ENCODE measurements at regions not wholly inside any gene's neighbourhood (a gene's known extent, or its start where the extent isn't known, plus 50 kb on each side); places are given as distances from the start of the nearest gene placed in this dataset.
"Not testable (repeated sequence)": the region's sequence is repeated elsewhere in the genome, so short reads cannot be mapped to it uniquely, and the experiment has no call there.

DNA sequence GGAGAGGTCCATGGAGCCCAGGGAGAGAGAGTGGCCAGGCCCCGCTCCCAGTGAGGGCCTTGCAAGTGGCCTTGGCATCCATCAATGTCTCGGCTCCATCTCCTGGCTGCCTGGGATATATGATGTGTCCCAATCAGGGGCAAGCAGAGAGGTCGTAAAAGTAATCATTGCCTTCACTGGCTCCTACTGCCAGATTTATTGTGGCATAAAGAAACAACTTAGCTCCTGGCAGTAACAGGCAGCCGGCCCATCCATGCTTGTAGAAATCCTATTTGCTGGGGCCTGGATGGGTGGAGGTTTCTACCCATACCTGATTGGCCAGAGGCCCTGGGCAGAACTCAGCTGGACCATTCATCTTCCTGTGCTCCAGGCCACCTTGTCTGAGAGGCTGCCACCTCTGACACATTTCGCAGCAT is 272.6 kb downstream of the MATN1 start:
- no peak for DNase-seq

DNA sequence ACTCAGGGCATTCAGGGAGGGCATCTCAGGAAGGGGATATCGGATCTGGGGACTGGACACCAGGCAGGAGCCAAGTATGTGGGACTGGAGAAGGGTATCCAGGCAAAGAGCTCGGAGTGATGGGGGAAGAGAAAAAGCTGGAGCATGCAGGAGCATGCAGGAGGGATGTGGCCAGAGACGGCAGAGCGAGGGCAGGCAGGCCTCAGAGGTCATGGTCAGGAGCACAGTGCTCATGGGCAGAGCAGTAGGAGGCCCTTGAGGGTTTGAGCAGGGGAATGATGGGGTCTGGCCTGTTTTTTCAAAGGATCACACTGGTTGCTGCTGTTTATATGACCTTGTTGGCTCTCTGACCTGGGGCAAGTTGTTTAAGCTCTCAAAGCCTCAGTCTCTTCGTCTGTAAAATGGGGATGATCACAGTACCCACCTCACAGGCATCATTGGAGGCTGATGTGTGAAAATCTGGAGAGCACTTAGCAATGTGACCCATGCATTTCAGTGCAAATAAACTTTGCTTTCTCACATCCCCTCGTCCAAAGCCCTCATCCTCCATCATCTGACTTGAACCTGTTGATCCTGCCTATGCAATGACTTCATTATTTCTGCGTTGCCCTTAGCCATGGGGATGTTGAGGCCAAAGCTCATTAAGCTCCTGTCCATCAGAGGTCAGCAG is 273.1 kb downstream of the MATN1 start:
- DNase-seq, result no peak

DNA sequence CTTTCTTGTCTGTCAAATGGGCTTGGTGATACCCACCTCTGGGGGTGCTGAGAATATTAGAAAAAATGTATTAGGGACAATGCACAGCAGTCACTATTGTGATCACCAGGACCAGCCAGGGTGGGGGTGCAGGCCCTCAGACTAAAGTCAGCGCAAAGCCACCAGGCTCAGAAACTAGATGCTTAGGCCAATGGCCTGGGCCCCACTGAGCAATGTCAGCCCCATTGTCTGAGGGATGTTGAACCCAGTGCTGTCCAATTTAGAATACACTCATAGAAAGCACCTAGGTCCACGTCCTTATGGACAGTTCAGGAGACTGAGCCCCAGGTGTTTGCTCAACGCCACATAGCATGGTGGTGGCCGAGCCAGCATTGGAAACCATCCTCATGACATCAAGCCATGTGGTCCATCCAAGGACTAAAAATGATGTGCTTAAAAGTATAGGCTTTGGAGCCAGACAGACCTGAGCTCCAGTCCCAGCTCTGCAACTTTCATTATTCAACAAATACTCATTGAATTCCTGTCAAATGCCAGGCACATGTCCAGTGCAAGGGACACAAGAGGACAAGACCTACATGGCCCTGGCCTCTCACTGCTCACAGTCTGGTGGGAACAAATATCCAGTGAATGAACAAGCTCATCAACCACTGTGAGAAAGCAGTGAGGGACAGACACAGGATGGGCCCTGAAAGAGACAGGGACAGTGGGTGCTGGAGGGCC is 273.8 kb downstream of the MATN1 start:
- no peak for DNase-seq

- no peak for DNase-seq
Measured at GRCh38 chr1:30449003-30449402, 274.4 kb downstream of the MATN1 start.

DNA sequence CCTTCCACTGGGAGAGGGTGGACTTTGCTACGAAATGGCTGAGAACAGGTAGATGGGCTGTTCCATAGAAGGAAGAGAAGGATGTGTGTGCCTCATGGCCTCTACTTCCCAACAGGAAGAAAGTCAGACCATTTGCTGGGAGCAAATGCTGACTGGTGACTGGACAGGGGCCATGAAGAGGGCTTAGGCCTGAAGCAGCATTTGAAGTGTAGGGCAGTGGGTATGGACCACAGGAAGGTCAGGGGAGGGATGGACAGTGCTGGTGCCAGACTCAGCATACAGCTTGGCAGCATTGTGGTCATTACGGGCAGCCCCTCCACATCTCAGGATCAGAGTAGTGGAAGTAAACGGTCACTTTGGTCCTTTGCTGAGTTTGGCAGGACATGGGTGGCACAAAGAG is 275.7 kb downstream of the MATN1 start:
- DNase-seq, result no peak

- DNase-seq, result no peak
Measured at GRCh38 chr1:30447080-30447479, 276.3 kb downstream of the MATN1 start.

DNA sequence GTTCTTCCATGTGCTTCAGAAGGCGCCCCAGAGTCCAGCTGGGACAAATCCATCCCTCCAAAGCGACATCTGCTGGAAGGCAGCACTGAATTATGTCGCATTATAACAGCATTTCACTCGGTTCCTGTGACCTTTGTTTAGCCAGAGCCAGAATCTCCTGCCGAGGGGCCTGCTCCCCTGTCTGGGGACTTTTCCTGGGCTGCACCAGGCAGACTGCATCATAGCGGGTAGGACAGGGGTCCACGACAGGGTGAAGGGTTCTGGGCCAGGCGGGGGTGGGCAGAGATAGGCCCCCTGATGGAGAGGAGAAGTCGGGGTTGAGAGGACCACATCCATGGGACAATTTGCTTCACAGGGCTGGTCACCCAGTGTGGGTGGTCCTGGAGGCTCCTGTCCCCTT is 276.9 kb downstream of the MATN1 start:
- no peak for DNase-seq

GRCh38 chr1:30446095-30446494 is 277.3 kb downstream of the MATN1 start:
- DNase-seq, result no peak

DNA sequence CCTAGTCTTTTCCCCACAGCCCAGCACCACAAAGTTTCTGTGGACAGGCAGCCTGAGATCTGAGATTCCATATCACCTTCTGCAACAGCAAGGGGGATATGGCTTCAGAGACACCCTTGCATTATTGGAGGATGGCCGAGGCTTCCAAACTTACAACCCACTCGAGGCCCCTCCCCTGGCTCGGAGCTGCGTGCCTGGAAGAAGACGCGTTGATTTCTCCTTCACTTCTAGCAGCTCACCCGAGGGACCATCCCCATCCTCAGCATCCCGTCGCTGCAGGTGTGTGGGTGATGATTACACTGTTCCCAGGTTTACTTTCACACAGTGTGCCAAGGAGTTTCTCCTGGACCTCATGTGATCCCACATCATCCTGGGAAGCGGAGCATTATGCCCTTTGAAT is 277.9 kb downstream of the MATN1 start:
- DNase-seq, result no peak

DNA sequence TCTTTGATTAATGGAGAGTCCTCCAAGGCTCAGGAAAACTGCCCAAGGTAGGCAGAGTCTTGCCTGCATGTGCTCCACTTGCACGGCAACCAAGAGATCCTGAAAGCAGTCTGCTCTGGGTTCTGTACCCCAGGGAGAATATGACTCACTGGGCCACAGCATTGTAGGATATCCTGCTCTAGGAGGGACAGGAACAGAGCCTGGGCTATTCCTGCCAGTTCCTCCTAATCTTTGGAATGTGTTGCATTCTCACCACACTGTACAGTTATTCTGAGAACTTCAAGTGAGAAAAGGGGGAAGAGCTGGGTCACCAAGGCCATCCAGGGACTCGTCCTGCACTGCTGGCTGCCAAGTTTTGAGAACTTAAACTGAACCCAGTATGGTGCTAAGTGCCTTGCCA is 278.5 kb downstream of the MATN1 start:
- DNase-seq, result no peak

GRCh38 chr1:30444401-30444800 is 279.0 kb downstream of the MATN1 start:
- DNase-seq, result no peak

- not testable (repeated sequence) for DNase-seq
Measured at GRCh38 chr1:30438274-30438673, 285.1 kb downstream of the MATN1 start.

- no peak for DNase-seq
Measured at GRCh38 chr1:30437059-30437576, 286.3 kb downstream of the MATN1 start.

DNA sequence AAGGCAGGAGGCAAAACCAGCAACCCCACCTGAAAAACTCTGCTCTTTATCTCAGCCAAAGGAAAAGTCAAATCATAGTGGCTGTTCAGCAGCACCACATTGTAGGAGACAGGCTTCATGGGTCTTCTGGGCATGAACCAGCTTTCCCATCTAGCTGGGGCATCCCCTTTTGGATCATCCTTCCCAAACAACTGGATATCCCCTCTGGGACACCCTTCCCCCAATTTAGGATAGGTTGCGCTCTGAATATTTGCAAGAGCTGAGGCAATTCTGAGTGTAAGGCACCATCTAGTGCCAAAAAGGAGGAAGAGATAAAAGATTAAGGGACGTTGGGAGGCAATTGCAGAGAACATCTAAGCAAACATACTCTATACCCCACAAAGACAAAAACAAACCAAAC is 295.8 kb downstream of the MATN1 start:
- DNase-seq, result no peak

- DNase-seq, result no peak
Measured at GRCh38 chr1:30425046-30425445, 298.3 kb downstream of the MATN1 start.

DNA sequence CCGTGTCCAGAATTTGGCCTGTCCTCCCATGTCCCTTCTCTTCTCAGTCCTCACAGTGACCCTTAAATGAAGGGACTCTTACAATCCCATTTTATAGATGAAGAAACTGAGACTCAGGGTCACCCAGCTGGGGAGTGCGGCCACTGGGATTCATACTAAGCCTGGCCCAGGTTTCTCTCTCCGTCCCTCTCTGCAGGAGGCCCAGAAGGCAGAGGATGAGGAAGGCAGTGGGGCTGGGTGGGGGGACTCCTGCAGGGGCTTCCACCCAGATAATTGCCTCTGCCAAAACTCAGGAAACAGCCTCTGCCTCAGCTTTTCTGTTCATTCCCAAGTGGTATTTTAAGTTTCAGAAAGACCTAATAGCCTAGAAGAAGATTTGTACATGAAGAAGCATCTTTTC is 299.8 kb downstream of the MATN1 start:
- DNase-seq, result no peak

DNA sequence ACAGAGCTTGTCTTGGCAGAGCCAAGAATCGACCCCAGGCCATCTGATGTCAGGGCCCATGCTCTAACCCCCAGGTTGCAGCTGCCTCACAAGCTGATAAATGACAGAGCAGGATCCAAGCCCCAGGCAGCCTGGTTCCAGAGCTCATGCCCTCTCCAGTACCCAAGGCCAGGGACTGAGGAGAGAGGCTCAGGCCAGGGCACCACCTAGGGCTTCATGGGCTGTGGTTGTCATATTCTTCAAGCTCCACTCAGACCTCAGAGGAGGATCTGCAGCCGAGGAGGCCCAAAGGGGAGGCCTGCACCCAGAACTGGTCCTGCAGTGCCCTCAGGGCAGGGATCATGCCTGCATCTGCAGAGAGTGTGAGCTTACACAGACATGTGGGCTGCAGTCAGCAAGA is 301.1 kb downstream of the MATN1 start:
- DNase-seq, result no peak

DNA sequence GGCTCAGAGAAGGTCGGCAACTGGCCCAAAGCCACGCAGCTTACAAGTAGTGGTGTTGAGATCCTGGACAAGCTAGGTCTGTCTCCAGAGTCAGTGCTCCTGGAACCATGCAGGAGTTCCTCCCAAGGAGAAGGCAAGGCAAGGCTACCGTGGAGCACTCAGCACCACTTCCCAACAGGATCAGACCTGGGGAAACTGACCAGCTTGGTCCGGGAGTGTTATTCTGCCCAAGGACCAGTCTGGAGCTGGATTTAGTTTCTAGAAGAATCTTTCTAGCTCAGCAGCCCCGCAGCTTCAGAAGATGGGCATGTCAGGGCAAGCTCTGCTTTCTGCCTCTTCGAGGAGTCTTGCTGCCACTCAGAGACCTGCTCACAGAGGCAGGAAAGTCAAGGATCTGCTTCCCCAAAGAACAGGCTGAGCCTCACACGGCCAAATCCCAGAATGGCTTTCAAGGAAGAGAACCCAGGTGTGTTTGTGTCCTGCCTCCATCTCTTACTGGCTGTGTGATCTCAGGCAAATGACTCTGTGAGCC is 302.8 kb downstream of the MATN1 start:
- DNase-seq, result no peak

- no peak for DNase-seq
Measured at GRCh38 chr1:30419831-30420230, 303.6 kb downstream of the MATN1 start.

DNA sequence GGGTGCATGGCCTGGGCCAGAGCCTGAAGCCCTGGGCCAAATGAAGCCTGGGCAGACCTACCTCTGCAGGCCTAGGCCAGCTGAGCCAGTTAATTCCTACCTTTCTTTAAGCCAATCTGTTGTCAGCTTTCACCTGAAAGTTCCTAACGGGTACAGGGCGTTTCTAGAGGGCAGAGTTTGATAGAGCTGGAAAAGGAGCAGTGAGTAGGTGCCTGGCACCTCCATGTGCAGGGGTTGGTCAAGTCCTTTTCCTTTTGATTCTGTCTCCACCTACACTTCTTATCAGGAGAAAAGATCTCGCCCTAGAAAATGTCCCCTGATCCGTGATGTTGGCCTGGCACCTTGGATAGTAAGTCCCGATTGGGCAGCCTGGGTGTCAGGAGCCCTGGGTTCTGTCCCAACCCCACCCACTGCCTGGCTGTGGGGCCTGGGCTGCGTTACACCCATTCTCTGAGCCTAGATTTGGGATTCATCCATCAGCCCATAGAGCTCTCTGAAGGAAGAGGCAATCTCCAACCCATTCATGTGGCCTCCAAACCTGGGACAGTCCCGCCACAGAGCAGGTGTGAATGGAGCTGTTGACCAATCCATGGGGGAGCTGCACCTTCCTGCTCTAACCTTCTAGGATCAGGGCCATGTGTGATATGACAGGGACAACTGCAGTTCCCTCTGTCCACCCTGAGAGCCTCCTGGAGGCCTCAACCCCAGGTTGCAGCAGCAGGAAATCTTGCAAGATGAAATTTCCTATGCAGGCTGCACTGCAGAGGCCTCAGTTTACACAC is 304.3 kb downstream of the MATN1 start:
- no peak for DNase-seq

GRCh38 chr1:30418061-30418938 is 305.1 kb downstream of the MATN1 start:
- DNase-seq, result no peak

DNA sequence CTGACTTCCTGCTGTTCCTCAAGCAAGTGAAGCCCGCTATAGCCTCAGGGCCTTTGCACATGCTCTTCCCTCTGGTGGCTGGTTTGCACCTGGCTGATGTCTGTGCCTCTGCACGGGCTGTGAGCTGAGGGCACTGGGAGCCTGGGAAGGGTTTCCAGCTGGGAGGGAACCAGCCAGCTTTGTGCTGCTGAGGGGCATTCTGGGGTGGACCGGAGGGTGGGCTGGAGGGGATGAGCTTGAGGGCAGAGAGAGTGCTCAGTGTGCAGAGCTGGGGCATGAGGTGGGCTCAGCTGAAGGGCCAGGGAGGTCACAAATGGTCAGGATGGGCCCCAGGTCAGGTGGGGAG is 305.7 kb downstream of the MATN1 start:
- no peak for DNase-seq
